Fibroblast of mammary gland (primary cell): ENCODE measurements at regions not wholly inside any gene's neighbourhood (a gene's known extent, or its start where the extent isn't known, plus 50 kb on each side); places are given as distances from the start of the nearest gene placed in this dataset.

ENCODE experiments used
- DNase-seq: peaks from one replicate; pipeline ENCODE4 v3.0.0-alpha.2; 2010; ENCODE audit warnings: low read depth
- H3K4me3 ChIP-seq: 2 replicates; pipeline ENCODE4 v1.5.1; 2011; ENCODE audit warnings: low read depth, mild to moderate bottlenecking, low read length, moderate library complexity; ENCODE audit not compliant: control insufficient read depth
- TF ChIP-seq, protein P1 (sequence below): conservative IDR thresholded peaks from 2 replicates; pipeline ENCODE4 v1.5.1; 2011; ENCODE audit warnings: low read depth, low read length, inconsistent platforms; ENCODE audit not compliant: control insufficient read depth, insufficient read depth

DNA sequence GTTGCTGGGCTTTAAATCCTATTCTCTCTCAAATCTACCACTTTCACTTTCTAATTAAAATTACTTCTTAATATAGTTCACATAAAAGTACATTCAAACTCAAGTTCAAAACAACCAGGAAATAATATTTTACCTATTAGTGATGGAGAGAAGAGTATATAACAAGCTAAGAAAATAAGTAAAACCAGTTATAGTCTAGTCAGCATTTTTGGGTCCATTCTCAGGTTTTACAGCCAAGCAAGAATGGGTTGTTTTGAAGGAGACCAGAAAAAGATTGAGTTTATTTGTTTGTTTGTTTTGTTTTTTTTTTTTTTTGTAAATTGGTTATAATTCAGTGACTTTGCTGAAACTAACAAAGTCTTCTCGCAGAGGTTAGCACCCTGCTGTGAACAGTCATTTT is 106.3 kb upstream of the PTPRZ1 start:
- TF ChIP-seq, protein P1, sequence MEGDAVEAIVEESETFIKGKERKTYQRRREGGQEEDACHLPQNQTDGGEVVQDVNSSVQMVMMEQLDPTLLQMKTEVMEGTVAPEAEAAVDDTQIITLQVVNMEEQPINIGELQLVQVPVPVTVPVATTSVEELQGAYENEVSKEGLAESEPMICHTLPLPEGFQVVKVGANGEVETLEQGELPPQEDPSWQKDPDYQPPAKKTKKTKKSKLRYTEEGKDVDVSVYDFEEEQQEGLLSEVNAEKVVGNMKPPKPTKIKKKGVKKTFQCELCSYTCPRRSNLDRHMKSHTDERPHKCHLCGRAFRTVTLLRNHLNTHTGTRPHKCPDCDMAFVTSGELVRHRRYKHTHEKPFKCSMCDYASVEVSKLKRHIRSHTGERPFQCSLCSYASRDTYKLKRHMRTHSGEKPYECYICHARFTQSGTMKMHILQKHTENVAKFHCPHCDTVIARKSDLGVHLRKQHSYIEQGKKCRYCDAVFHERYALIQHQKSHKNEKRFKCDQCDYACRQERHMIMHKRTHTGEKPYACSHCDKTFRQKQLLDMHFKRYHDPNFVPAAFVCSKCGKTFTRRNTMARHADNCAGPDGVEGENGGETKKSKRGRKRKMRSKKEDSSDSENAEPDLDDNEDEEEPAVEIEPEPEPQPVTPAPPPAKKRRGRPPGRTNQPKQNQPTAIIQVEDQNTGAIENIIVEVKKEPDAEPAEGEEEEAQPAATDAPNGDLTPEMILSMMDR, result no peak
- H3K4me3 ChIP-seq, result no peak overlapping the region
- no peak for DNase-seq

DNA sequence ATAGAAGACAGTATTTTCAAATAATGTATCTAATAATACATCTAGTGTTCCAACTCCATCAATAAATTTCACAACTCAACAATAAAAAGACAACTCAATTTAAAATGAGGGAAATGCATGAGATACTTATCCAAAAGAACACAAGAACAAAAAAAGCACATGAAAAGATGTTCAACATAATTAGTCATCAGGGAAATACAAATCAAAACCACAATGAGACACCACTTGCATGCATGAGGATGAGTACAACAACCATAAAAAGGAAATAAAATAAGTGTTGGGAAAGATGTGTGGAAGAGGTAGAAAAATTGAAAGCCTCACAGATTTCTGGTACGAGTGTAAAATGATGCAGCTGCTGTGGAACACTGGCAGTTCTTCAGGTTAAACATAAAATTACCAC is 111.6 kb upstream of the PTPRZ1 start:
- H3K4me3 ChIP-seq, result no peak overlapping the region
- TF ChIP-seq, protein P1, result no peak
- DNase-seq, result peak; percentile 13

DNA sequence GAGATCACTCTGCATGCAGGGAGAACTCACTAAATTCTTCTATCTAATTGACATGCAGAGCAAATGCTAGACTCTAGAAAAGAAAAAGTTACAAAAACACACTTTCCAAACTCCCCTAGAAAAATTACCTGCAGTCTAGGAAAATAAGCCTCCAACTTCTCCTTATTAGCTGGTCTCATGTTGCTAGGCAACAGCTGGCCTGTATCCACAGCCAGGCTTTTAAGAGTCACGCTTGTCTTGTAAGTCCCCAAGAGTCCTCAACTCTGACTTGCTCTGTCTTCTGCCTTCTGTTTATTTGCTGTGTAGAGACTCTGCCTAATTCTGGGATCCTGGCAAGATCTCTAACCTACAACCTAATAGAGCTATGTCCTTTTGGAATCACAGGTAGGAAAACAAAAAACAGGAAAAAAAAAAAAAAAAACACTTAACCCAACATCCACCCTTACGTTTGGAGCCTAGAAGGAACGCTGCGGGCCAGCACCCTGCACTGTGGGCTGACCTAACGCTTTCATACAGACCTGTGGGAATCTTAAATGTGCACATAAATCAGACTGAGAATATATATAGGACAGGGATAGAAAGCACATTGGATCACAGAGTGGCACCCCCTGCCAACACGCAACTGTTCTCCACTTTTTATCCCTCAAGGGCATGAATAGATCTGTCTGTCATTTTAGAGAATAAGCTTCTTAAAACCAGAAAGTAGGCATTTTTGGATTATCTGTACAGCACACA is 117.0 kb upstream of the PTPRZ1 start:
- H3K4me3 ChIP-seq, result no peak overlapping the region
- DNase-seq, result no peak
- TF ChIP-seq, protein P1, result no peak

DNA sequence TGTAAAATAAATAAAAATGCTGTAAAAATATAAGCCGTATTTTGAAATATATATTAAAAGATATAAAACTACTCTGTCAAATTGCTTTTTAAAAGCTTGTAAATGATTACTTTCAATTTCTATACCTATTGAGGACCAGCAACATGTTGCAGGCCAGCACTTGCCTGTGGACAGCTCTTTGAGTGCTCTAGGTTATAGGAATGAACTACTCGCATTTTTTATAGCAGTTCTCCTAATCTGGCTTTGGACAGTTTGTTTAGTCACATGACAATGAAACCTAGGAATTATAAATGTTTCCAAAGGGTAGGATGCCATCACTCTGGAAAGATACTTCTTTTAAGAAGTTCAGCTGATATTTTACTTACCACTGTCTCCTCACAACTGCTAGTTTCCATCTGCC is 117.7 kb upstream of the PTPRZ1 start:
- DNase-seq, result no peak

DNA sequence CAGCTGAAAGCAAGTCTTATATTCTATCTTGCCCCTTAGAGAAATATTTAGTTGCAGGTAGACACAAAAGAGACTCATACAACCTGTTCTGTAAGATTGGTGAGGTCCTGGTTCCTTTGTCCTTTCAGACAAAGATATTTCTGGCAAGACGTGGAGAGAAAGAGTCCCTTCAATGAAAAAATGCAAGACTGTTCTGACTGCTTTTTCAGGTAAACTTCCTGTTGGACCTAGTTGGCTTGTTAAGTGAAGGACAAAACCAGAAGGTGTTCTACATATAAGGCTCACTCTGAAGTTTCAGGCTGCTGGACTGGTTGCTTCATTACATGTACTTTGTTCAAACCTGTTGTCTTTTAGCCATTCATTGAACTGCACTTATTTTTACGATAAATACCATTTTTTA is 119.0 kb upstream of the PTPRZ1 start:
- TF ChIP-seq, protein P1, result no peak
- DNase-seq, result no peak
- no peak overlapping the region for H3K4me3 ChIP-seq

More for the DNA sequence above, 117.7 kb upstream of the PTPRZ1 start:
- TF ChIP-seq, protein P1, result no peak
- H3K4me3 ChIP-seq, result no peak overlapping the region

DNA sequence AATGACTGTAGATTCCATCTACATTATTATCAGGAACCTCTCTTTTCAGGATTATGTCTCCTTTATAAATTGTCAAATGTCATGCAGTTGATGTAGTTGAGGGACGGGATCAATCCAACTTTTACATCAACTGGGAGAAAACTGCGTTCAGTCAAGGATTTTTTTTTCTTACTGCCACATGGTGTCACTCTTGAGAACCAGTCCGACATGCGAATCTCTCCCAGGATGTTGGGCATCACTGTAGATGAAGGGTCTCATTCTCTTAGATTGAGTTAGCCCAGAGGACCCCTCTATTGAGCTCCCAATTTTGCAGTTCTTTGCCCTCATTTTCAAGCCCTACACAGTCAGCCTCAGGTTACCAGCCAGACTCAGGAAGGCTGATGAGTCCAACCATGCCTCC is 120.3 kb upstream of the PTPRZ1 start:
- TF ChIP-seq, protein P1, result peak; percentile 40
- DNase-seq, result peak; percentile 18
- H3K4me3 ChIP-seq, result no peak overlapping the region
